ENCODE measurements at regions not wholly inside any gene's neighbourhood (a gene's known extent, or its start where the extent isn't known, plus 50 kb on each side); places are given as distances from the start of the nearest gene placed in this dataset.
A peak's percentile ranks its signal among the peaks of the same experiment; 100 is the strongest.

DNA sequence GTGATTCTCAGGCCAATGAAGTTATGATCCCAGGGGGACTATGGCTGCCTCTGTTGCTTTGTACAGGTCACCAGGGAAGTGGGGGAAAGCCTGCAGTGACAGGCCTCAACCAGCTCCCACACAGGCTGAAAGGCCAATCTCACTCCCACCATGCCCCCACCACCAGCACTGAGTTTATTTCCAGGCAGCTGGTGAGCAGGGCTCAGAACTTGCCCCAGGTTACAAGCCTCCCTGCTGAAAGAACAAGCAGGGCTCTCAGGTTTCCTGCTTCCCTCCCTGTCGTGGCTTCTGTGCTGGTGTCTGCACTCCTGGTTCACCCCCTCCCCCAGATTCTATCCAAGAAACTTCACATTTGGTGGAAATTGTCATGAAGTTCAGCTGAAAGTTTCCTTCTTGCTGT is 260.3 kb downstream of the CCDC59 start:
- Histone ChIP-seq H3K27ac (no peak overlapping the region), H3K27me3 (no peaks in the 10 kb centered on the region), H3K4me1 (no peaks in the 10 kb centered on the region), H3K4me3 (no peak overlapping the region), H3K36me3 (no peaks in the 10 kb centered on the region), H3K9me3 (no peaks in the 10 kb centered on the region)
- DNase-seq (no peak), ATAC-seq (no peak)
- intact Hi-C loops (cut with DNase I) = no loop called here
- TF ChIP-seq, protein P1, sequence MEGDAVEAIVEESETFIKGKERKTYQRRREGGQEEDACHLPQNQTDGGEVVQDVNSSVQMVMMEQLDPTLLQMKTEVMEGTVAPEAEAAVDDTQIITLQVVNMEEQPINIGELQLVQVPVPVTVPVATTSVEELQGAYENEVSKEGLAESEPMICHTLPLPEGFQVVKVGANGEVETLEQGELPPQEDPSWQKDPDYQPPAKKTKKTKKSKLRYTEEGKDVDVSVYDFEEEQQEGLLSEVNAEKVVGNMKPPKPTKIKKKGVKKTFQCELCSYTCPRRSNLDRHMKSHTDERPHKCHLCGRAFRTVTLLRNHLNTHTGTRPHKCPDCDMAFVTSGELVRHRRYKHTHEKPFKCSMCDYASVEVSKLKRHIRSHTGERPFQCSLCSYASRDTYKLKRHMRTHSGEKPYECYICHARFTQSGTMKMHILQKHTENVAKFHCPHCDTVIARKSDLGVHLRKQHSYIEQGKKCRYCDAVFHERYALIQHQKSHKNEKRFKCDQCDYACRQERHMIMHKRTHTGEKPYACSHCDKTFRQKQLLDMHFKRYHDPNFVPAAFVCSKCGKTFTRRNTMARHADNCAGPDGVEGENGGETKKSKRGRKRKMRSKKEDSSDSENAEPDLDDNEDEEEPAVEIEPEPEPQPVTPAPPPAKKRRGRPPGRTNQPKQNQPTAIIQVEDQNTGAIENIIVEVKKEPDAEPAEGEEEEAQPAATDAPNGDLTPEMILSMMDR (IDR thresholded peaks at IDR 0.05) = no peak

DNA sequence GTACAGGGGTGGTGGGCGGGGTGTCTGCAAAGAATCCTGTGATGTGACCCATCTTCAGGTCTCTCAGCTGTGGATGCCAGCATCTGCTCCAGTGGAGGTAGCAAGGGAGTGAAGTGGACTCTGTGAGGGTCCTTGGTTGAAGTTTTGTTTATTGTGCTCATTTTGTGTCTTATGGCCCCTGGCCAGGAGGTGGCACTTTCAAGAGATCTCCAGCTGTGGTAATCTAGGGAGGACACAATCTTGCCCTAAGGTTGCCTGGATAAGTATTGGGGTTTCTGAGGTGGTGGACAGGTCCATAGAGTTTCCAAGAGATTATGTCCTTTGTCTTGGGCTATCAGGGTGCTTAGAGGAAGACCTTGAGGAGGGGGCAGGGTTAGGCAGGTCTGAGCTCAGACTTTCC is 260.7 kb downstream of the CCDC59 start:
- H3K4me1 ChIP-seq = no peaks in the 10 kb centered on the region
- DNase-seq (no peak), ATAC-seq (no peak)
- no peaks in the 10 kb centered on the region for H3K9me3 ChIP-seq
- intact Hi-C loops (cut with DNase I) = no loop called here
- H3K27ac ChIP-seq = no peak overlapping the region
- no peak overlapping the region for H3K4me3 ChIP-seq
- TF ChIP-seq, protein P1 (IDR thresholded peaks at IDR 0.05) = no peak
- H3K36me3 ChIP-seq = no peaks in the 10 kb centered on the region
- H3K27me3 ChIP-seq = no peaks in the 10 kb centered on the region

DNA sequence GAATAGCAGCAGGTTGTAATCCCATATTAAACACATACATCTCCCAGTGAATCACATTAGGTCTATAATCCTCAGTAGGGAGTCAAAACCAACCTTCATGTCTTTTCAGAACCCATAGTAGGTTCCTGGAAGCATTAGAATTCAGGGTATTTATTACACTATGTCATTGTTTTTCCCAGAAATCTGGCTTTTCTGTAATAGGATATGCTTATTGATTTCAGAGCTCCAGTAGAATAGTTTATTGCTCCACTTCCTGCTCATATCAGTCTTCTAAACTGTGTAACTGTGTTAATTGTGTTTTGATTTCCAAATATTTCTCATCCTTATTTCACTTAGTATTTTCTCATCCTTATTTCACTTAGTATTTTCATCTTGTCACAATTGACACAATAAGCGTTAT is 268.0 kb downstream of the CCDC59 start:
- no peaks in the 10 kb centered on the region for H3K27me3 ChIP-seq
- H3K36me3 ChIP-seq = no peaks in the 10 kb centered on the region
- no peak overlapping the region for H3K27ac ChIP-seq
- no peak for DNase-seq
- H3K4me3 ChIP-seq = no peak overlapping the region
- TF ChIP-seq, protein P1 (IDR thresholded peaks at IDR 0.05) = no peak
- intact Hi-C loops (cut with DNase I) = no loop called here
- no peaks in the 10 kb centered on the region for H3K9me3 ChIP-seq
- no peaks in the 10 kb centered on the region for H3K4me1 ChIP-seq
- ATAC-seq = no peak

DNA sequence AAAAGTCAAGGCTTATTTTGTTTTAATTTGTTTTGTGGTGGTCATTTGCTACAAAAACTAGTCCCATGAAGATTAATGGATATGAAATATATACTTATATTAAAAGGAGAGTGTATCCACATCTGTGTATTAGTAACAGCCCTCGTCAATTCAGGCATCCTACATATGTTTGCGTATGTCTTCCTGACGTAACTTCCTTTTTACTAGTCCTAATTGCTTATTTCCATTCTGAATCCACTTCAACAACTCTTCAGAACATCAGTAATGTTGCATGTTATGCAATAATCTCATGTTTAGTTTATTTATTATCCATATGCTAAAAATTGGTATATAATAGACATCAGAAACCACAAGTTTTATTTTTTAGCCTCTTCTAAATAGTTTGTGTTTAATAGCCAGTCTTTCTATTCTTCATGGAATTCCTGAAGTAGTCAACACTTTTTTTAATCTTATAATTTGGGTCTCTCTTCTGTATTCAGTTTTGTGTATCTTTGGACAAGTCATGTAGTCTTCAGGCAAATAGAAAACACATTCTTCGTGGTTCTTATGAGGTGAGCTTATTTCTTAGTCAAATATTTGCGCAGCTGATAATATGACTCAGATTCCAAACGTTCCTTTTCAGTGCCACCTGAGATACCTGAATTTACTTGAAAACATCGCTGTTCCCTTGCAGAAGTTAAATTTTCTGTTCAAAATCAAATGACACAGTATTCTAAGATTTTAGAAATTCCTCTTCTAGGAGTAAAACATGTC is 268.6 kb downstream of the CCDC59 start:
- TF ChIP-seq, protein P1 (IDR thresholded peaks at IDR 0.05) = no peak
- DNase-seq = no peak
- ATAC-seq = peak; percentile 68

DNA sequence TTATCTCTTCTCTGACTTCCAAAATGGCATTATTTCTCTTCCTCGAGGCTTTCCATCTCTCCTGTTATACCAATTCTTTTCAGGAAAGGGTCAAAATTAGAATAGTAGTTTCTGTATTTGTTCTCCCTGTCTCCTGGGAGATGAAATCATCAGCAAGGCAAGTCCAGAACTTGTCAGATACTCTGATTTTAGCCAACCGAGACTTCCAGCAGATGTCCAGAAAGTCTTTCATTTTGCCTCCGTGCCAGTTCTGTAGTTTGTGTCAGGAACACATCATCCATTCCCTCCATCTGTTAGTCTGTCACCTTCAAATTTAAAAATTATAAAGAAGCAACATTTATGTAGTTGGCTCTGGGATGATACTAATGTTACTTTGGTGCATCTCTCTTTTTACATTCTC is 275.7 kb downstream of the CCDC59 start:
- Histone ChIP-seq H3K27me3 (no peaks in the 10 kb centered on the region), H3K36me3 (no peaks in the 10 kb centered on the region), H3K27ac (no peak overlapping the region), H3K4me3 (no peak overlapping the region), H3K9me3 (no peaks in the 10 kb centered on the region), H3K4me1 (no peaks in the 10 kb centered on the region)
- no peak for ATAC-seq
- intact Hi-C loops (cut with DNase I) = no loop called here
- TF ChIP-seq, protein P1 (IDR thresholded peaks at IDR 0.05) = no peak
- DNase-seq = no peak

More for the DNA sequence above, 268.6 kb downstream of the CCDC59 start:
- H3K4me3 ChIP-seq = no peak overlapping the region
- no peak overlapping the region for H3K27ac ChIP-seq
- intact Hi-C loops (cut with DNase I) = no loop called here
- no peaks in the 10 kb centered on the region for H3K27me3 ChIP-seq
- H3K9me3 ChIP-seq = no peaks in the 10 kb centered on the region
- H3K36me3 ChIP-seq = no peaks in the 10 kb centered on the region
- H3K4me1 ChIP-seq = no peaks in the 10 kb centered on the region

Measured in upper lobe of right lung (tissue), 1 donor.